GM04504 (cell line): ENCODE measurements at regions not wholly inside any gene's neighbourhood (a gene's known extent, or its start where the extent isn't known, plus 50 kb on each side); places are given as distances from the start of the nearest gene placed in this dataset.
"Not testable (repeated sequence)": the region's sequence is repeated elsewhere in the genome, so short reads cannot be mapped to it uniquely, and the experiment has no call there.

Experiments
- DNase-seq: peaks from one replicate; pipeline ENCODE4 v3.0.0-alpha.2; 2012; ENCODE audit warnings: low read depth

DNA sequence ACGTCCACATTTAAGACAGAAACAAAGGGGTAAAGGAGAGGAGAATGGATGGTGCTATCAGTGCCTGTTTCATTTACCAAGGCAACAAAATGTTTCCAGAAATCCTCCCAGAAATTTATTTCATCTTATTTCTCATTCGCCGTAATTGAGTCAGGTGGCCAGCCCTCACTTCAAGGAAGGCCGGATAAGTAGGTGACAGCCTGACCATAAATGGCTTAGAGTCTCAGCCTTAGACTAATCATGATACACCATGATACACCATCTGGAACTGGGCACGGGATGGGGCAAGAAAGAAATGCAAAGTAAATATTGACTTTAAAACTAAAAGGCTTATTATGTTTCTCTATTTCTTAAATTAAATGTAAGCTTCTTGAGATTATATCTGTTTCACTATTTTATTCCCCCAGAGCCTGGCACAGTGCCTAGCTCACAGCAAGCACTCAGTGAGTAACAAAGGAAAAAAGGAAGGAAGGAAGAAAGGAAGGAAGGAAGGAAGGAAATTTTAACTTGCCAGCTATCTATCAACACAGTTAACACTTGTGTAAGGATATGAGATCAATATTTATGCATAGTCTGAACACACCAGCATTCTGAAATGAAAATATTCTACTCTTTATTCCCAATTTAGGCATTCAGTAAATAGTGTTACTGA lies 106.1 kb upstream of the FSCB start:
- DNase-seq, result no peak

GRCh38 chr14:44612002-44612401 lies 104.9 kb upstream of the FSCB start:
- DNase-seq, result no peak

- no peak for DNase-seq
These were observed 102.9 kb upstream of the FSCB start for GRCh38 chr14:44609876-44610510.

DNA sequence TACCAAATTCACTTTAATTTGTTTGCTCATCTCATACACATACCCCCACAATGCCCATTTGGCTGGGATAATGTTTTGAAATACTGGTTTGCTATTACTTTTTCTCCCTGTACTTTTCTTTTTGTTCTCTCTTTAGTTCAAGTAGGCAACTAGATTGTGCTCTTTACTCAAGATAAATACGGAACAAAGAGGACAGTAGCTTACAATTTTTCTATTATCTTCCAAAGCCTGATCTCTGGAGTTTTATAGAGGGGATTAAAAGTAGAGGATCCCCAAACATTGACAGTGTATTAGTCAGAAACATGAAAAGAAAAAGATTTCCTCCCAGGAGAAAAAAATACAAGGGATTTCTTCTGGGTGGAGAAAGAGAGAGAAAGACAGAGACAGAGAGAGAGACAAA lies 102.1 kb upstream of the FSCB start:
- no peak for DNase-seq

DNA sequence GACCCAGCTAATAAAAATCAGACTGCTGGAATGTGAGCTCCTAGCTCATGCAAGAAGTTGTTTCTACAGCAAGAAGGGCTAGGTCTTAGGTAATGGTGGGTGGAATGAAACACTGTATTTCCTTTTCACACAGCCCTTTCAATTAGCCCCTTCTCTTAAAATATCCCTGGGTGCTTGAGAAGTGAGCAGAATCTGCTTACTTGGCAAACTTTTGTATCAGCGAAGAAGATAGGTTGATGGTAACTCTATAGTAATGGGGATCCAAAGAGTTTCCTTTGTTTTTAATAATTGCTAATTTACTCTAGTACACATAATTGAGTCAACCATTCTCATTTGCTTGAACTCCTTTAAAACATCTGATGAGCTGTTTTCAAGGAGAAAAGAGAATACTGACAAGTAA lies 100.6 kb upstream of the FSCB start:
- no peak for DNase-seq

DNA sequence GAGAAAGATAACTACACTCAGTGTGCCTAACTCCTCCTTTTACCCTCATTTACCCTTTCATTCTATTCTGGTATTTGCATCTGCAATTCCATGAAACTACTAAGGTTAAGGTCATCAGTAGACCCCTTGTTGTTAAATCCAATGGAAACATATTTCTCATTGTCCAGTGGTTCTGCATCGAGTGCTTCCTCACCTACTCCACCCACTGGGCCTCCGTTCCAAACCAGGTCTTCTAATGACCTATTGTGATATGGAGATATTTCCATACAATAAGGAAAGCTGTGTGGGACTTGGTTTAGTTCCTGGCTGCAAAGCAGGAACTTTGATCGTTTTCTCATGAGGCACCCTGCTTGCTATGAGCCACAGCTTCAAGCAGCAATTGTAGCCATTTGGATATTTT lies 99.5 kb upstream of the FSCB start:
- DNase-seq, result no peak

DNA sequence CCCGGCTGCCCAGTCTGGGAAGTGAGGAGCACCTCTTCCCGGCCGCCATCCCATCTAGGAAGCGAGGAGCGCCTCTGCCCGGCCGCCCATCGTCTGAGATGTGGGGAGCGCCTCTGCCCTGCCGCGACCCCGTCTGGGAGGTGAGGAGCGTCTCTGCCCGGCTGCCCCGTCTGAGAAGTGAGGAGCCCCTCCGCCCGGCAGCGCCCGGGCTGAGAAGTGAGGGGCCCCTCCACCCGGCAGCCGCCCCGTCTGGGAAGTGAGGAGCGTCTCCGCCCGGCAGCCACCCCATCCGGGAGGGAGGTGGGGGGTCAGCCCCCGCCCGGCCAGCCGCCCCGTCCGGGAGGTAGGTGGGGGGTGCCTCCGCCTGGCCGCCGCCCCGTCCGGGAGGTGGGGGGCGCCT lies 94.2 kb upstream of the FSCB start:
- DNase-seq, result not testable (repeated sequence)

DNA sequence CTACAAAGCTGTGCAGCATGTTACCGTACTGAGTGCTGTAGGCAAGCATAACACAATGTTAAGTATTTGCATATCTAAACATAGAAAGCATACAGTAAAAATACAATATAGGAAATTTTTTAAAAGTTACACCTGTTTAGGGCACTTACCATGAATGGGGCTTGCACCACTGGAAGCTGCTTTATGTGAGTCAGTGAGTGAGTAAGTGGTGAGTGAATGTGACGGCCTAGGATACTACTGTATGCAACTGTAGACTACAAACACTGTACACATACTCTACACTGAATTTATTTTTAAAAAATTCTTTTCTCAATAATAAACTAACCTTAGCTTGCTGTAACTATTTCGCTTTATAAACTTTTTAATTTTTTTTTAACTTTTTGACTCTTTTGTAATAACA lies 82.1 kb upstream of the FSCB start:
- DNase-seq, result no peak

- DNase-seq, result no peak
These were observed 79.8 kb upstream of the FSCB start for GRCh38 chr14:44586910-44587309.

DNA sequence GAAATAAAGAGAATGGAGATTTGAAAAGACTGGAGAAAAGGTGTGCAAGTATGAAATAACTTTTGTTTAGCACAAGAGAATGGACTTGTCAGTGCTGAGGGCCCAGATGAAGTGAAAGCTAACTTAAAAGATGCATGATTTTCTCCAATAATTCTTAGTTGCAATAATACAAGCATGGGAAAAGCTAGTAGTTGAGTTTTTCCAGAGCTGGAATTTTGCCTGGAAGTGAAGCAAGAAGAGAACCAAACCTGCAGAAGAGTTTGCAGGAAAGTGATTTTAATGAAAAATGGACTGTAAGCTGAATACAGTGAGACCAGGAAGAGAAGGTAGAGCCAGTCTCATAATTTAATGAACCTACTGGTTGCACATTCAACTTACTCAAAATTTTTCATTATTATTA lies 69.3 kb upstream of the FSCB start:
- DNase-seq, result no peak

GRCh38 chr14:44567997-44568396 lies 60.9 kb upstream of the FSCB start:
- DNase-seq, result no peak

DNA sequence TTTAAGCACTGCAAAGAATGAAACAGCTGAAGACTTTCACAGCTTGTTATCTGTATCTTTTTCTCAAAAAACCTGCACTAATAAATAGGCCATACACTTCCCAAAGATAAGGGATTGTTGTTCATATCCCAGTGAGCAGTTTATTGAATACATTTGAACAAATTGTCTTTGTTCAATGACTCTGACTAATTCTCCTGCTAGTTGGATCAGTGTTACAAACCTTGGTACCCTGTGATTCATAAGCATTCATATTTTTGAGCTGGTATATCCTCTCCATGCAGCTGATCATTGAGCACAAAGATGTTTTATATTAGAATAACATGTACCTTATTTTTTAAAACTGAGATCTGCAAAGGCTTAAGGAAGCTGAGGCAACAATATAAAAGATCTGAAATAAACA lies 58.9 kb upstream of the FSCB start:
- no peak for DNase-seq

DNA sequence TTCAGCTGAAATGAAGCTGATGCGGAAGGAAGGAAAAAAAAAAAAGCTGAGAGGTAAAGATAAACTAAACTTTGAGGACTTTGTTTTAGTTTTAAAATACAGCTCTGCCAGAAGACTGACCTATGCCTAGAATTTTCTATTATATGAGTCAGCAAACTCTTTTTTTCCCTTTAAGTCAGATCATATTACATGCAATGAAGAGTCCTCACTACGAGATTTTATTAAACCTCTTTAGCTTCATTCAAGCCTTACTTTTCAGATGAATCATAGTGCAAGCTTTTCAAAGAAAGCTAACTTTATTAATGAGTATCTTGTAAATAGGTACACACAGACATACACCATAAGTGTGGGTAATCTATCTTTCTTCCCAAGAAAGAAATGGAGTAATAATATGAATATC lies 57.8 kb upstream of the FSCB start:
- DNase-seq, result no peak
